H1 (cell line): ENCODE measurements at regions not wholly inside any gene's neighbourhood (a gene's known extent, or its start where the extent isn't known, plus 50 kb on each side); places are given as distances from the start of the nearest gene placed in this dataset.

ENCODE experiments used
- YY1 ChIP-seq: IDR thresholded peaks from 2 replicates; pipeline ENCODE4 v1.6.1; 2011; ENCODE audit warnings: low read depth, mild to moderate bottlenecking, low read length
- TF ChIP-seq, protein P1 (sequence below): fragments of 300-600 bp; sonication (generic); IDR thresholded peaks from 2 replicates; pipeline ENCODE4 v1.7.1; 2012; ENCODE audit warnings: low read length, moderate library complexity, mild to moderate bottlenecking, inconsistent platforms; ENCODE audit not compliant: insufficient replicate concordance

DNA sequence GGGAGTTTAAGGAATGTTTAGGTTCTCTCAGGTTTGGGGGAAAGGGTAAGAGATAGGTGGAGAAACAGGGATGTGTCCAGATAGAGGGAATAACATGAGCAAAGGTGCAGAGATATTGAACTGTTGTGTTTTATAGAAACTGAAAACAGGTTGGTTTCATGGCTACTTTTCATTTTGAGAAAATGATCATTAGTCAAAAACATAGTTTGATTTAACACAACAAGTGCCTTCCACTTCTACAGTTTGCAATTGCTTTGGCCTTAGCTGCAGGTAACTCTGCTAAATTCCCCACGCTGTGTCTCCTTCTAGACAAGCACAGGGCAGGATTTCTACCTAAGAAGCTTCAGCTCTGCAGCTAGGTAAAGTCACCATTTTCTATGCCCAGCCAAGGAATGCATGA, 124.9 kb downstream of the RGS2 start (continued):
- TF ChIP-seq, protein P1, sequence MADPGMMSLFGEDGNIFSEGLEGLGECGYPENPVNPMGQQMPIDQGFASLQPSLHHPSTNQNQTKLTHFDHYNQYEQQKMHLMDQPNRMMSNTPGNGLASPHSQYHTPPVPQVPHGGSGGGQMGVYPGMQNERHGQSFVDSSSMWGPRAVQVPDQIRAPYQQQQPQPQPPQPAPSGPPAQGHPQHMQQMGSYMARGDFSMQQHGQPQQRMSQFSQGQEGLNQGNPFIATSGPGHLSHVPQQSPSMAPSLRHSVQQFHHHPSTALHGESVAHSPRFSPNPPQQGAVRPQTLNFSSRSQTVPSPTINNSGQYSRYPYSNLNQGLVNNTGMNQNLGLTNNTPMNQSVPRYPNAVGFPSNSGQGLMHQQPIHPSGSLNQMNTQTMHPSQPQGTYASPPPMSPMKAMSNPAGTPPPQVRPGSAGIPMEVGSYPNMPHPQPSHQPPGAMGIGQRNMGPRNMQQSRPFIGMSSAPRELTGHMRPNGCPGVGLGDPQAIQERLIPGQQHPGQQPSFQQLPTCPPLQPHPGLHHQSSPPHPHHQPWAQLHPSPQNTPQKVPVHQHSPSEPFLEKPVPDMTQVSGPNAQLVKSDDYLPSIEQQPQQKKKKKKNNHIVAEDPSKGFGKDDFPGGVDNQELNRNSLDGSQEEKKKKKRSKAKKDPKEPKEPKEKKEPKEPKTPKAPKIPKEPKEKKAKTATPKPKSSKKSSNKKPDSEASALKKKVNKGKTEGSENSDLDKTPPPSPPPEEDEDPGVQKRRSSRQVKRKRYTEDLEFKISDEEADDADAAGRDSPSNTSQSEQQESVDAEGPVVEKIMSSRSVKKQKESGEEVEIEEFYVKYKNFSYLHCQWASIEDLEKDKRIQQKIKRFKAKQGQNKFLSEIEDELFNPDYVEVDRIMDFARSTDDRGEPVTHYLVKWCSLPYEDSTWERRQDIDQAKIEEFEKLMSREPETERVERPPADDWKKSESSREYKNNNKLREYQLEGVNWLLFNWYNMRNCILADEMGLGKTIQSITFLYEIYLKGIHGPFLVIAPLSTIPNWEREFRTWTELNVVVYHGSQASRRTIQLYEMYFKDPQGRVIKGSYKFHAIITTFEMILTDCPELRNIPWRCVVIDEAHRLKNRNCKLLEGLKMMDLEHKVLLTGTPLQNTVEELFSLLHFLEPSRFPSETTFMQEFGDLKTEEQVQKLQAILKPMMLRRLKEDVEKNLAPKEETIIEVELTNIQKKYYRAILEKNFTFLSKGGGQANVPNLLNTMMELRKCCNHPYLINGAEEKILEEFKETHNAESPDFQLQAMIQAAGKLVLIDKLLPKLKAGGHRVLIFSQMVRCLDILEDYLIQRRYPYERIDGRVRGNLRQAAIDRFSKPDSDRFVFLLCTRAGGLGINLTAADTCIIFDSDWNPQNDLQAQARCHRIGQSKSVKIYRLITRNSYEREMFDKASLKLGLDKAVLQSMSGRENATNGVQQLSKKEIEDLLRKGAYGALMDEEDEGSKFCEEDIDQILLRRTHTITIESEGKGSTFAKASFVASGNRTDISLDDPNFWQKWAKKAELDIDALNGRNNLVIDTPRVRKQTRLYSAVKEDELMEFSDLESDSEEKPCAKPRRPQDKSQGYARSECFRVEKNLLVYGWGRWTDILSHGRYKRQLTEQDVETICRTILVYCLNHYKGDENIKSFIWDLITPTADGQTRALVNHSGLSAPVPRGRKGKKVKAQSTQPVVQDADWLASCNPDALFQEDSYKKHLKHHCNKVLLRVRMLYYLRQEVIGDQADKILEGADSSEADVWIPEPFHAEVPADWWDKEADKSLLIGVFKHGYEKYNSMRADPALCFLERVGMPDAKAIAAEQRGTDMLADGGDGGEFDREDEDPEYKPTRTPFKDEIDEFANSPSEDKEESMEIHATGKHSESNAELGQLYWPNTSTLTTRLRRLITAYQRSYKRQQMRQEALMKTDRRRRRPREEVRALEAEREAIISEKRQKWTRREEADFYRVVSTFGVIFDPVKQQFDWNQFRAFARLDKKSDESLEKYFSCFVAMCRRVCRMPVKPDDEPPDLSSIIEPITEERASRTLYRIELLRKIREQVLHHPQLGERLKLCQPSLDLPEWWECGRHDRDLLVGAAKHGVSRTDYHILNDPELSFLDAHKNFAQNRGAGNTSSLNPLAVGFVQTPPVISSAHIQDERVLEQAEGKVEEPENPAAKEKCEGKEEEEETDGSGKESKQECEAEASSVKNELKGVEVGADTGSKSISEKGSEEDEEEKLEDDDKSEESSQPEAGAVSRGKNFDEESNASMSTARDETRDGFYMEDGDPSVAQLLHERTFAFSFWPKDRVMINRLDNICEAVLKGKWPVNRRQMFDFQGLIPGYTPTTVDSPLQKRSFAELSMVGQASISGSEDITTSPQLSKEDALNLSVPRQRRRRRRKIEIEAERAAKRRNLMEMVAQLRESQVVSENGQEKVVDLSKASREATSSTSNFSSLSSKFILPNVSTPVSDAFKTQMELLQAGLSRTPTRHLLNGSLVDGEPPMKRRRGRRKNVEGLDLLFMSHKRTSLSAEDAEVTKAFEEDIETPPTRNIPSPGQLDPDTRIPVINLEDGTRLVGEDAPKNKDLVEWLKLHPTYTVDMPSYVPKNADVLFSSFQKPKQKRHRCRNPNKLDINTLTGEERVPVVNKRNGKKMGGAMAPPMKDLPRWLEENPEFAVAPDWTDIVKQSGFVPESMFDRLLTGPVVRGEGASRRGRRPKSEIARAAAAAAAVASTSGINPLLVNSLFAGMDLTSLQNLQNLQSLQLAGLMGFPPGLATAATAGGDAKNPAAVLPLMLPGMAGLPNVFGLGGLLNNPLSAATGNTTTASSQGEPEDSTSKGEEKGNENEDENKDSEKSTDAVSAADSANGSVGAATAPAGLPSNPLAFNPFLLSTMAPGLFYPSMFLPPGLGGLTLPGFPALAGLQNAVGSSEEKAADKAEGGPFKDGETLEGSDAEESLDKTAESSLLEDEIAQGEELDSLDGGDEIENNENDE, result no peak
- TF ChIP-seq YY1, result no peak
